Activated B cell treated with CpG ODN at 0.5 μM for 24 hours (primary cell): ENCODE measurements at regions not wholly inside any gene's neighbourhood (a gene's known extent, or its start where the extent isn't known, plus 50 kb on each side); places are given as distances from the start of the nearest gene placed in this dataset.

Source experiments
- ATAC-seq: fragments of 200-7000 bp; cut with Tn5 transposase; one replicate; pipeline ENCODE4 v1.10.0; 2021; ENCODE audit warnings: low read depth, mild to moderate bottlenecking, moderate library complexity
- CTCF ChIA-PET: fragments of 350-600 bp; sonication (Branson Sonifier 250); formaldehyde crosslinking; loops from one replicate; lab custom pipeline; 2021; ENCODE audit warnings: antibody characterized with exemption; lab: Charles Lee
- POLR2A ChIA-PET: fragments of 350-600 bp; sonication (Branson Sonifier 250); formaldehyde crosslinking; loops from one replicate; lab custom pipeline; 2021; ENCODE audit warnings: antibody characterized with exemption; lab: Charles Lee
- DNase-seq: peaks from one replicate; pipeline ENCODE4 v3.0.0; 2022
- H3K27ac Mint-ChIP-seq: one replicate; pipeline ENCODE4 v1.8.0; 2020; ENCODE audit warnings: mixed read lengths
- H3K27me3 Mint-ChIP-seq: one replicate; pipeline ENCODE4 v1.8.0; 2021; ENCODE audit warnings: mixed read lengths
- H3K36me3 Mint-ChIP-seq: one replicate; pipeline ENCODE4 v1.8.0; 2021; ENCODE audit warnings: low read depth, mixed read lengths
- H3K4me1 Mint-ChIP-seq: one replicate; pipeline ENCODE4 v1.8.0; 2021; ENCODE audit warnings: mixed read lengths
- H3K4me3 Mint-ChIP-seq: one replicate; pipeline ENCODE4 v1.8.0; 2020; ENCODE audit warnings: mild to moderate bottlenecking, mixed read lengths
- H3K9me3 Mint-ChIP-seq: one replicate; pipeline ENCODE4 v1.8.0; 2020; ENCODE audit warnings: mixed read lengths
- intact Hi-C: fragments of 100-400 bp; cut with micrococcal nuclease; formaldehyde crosslinking; loops from one replicate; pipeline ENCODE4 v1.15.1; 2024
- TF ChIP-seq, protein P1 (sequence below): fragments of 200-600 bp; IDR thresholded peaks from one replicate; pipeline ENCODE4 v1.8.0; 2022; ENCODE audit warnings: antibody characterized with exemption, mild to moderate bottlenecking

DNA sequence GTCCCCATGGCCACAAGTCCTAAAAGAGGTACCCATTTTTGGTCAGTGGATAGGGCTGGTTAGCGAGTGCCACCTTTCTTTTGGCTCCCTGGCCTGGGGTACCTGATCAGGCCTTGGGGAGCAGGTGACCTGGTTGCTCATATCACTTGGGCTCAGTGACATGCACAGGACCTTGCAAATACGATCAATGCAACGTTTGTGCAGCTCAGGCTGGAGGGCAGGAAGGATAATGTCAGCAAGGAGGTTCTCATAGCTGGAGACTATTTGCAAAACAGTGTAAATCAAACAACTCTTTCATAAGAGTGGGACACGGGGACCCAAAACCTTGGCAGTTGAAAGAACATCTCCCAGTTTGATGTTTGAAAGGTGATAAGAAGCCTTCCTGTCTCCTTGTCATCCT, 127.4 kb upstream of the CADM1 start:
- DNase-seq = no peak
- no peaks in the 10 kb centered on the region for H3K4me1 Mint-ChIP-seq
- ChIA-PET POLR2A (no interaction called here), CTCF (no interaction called here)
- intact Hi-C loops = no loop called here
- no peaks in the 10 kb centered on the region for H3K36me3 Mint-ChIP-seq
- H3K9me3 Mint-ChIP-seq = no peaks in the 10 kb centered on the region
- H3K27me3 Mint-ChIP-seq = no peaks in the 10 kb centered on the region
- TF ChIP-seq, protein P1, sequence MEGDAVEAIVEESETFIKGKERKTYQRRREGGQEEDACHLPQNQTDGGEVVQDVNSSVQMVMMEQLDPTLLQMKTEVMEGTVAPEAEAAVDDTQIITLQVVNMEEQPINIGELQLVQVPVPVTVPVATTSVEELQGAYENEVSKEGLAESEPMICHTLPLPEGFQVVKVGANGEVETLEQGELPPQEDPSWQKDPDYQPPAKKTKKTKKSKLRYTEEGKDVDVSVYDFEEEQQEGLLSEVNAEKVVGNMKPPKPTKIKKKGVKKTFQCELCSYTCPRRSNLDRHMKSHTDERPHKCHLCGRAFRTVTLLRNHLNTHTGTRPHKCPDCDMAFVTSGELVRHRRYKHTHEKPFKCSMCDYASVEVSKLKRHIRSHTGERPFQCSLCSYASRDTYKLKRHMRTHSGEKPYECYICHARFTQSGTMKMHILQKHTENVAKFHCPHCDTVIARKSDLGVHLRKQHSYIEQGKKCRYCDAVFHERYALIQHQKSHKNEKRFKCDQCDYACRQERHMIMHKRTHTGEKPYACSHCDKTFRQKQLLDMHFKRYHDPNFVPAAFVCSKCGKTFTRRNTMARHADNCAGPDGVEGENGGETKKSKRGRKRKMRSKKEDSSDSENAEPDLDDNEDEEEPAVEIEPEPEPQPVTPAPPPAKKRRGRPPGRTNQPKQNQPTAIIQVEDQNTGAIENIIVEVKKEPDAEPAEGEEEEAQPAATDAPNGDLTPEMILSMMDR = no peak
- H3K27ac Mint-ChIP-seq = no peak overlapping the region
- H3K4me3 Mint-ChIP-seq = no peak overlapping the region
- ATAC-seq = no peak

DNA sequence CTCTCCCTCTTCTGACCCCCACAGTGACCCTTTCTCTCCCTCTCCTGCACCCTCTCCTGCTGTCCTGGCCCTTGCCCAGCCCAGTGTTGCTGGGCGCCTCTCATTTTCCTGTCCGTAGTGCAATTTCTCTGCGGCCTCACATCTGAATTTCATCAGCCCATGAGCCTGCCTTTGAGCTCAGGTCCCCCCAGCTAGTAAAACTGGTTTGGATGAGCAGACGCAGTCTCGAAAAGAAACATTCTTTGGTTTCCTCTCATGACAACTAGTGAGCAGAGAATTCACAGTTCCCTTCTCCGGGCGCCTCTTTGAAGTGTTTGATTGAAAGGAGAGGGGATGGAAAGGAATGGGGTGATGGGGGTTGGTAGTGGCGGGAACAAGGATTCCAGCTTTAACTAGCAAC, 126.0 kb upstream of the CADM1 start:
- ChIA-PET POLR2A (no interaction called here), CTCF (no interaction called here)
- H3K9me3 Mint-ChIP-seq = no peaks in the 10 kb centered on the region
- no peak for DNase-seq
- ATAC-seq = no peak
- H3K27me3 Mint-ChIP-seq = no peaks in the 10 kb centered on the region
- intact Hi-C loops = no loop called here
- H3K4me3 Mint-ChIP-seq = no peak overlapping the region
- no peaks in the 10 kb centered on the region for H3K4me1 Mint-ChIP-seq
- H3K36me3 Mint-ChIP-seq = no peaks in the 10 kb centered on the region
- TF ChIP-seq, protein P1 = no peak
- no peak overlapping the region for H3K27ac Mint-ChIP-seq

DNA sequence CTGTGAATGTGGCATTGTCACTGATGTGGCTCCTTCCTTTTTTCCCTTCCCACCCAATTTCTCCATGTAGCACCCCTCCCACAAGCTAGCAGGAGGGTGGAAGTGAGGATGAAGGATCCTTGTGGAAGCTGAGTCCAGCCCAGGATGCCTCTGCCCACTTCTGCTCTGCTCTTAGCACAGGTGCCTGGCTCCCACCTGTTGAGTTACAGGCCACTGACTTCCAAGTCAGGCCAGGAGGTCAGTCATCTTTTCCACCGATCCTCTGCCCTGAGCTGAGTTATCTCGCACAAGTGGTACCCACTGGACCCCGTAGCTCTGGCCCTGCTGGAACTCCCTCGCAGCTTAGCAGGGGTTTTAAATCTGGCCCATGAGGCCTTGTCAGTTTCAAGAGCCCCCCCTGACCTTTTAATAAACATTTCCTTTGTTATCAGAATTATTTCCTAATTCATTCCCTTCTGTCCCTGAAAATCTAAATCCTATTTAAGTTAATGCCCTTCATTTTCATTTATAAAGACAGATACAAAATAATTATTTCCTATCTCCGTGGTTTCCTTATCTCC, 125.3 kb upstream of the CADM1 start:
- H3K36me3 Mint-ChIP-seq = no peaks in the 10 kb centered on the region
- ATAC-seq (no peak), DNase-seq (no peak)
- ChIA-PET CTCF (no interaction called here), POLR2A (no interaction called here)
- no peaks in the 10 kb centered on the region for H3K27me3 Mint-ChIP-seq
- intact Hi-C loops = no loop called here
- TF ChIP-seq, protein P1 = no peak
- no peak overlapping the region for H3K27ac Mint-ChIP-seq
- no peaks in the 10 kb centered on the region for H3K4me1 Mint-ChIP-seq
- no peaks in the 10 kb centered on the region for H3K9me3 Mint-ChIP-seq
- H3K4me3 Mint-ChIP-seq = no peak overlapping the region

DNA sequence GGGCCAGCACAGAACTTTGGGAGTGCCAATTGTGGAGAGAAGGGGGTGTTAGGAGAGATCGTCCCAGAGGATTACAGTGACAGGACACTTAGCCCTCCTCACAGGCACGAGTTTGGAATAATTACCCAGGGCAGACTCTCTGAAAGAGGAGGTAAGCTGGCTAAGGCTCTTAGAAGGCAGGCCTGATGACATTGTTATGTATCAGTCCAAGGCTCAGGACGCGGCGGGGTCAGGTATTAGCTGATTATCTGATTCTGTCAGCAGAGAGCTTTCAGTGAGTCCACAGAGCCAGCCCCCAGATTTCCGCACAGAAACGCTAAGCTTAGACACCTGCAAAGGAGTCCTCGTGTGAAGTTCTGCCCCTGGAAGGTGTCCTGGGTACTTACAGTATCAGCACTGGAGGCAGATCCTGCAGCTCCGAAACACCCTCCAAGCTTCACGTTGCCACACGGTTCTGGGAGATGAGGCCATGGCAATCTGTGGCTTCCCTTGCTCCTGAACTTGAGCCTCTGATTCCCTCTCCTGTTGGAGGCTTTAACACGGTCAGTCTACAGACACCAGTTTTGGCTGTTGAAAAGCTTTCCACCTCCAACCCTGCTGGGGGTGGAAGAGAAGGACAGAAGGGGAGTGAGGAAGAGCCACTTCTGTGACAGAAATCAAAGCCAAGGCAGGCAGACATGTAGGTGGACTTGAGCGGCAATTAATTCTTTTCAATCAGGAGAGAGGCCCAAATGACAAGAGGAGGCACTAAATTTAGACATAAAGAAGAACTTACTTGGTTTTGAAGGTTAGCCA, 123.6 kb upstream of the CADM1 start:
- no peaks in the 10 kb centered on the region for H3K9me3 Mint-ChIP-seq

DNA sequence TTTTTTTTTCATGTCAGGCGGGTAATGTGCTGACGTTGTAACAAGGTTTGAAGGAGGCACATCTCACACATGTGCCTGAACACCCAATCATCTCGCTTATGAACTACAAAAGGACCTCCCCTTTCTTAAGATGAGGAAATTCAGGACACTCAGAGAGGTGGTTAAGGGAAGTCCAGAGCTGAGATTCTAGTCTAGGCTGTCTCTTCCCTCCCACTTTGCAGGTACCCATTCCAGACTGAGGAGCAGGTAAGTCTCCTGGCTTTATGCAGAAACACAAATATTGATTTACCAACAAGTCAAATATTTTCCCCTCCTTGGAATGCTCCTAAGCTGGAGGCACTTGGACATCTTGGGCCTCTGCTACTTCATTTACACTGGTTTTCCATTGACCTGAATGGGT, 122.9 kb upstream of the CADM1 start:
- Mint-ChIP-seq H3K36me3 (no peaks in the 10 kb centered on the region), H3K4me3 (no peak overlapping the region), H3K27ac (no peak overlapping the region), H3K4me1 (no peaks in the 10 kb centered on the region), H3K9me3 (no peaks in the 10 kb centered on the region), H3K27me3 (no peaks in the 10 kb centered on the region)
- POLR2A ChIA-PET = interaction anchor here (0.6 kb wide), 1 partner anchor 25 kb away, joined by 3 read pairs; no protein-coding TSS in a partner anchor
- intact Hi-C loops = no loop called here
- DNase-seq (no peak), ATAC-seq (no peak)
- TF ChIP-seq, protein P1 = no peak
- CTCF ChIA-PET = no interaction called here

More for the DNA sequence above, 123.6 kb upstream of the CADM1 start:
- ChIA-PET CTCF (no interaction called here), POLR2A (no interaction called here)
- no peak overlapping the region for H3K27ac Mint-ChIP-seq
- no peak overlapping the region for H3K4me3 Mint-ChIP-seq
- intact Hi-C loops = no loop called here
- DNase-seq (no peak), ATAC-seq (no peak)
- TF ChIP-seq, protein P1 = no peak
- no peaks in the 10 kb centered on the region for H3K4me1 Mint-ChIP-seq
- no peaks in the 10 kb centered on the region for H3K27me3 Mint-ChIP-seq
- no peaks in the 10 kb centered on the region for H3K36me3 Mint-ChIP-seq
